Right renal pelvis (tissue), 4 donors: ENCODE measurements at regions not wholly inside any gene's neighbourhood (a gene's known extent, or its start where the extent isn't known, plus 50 kb on each side); places are given as distances from the start of the nearest gene placed in this dataset.

Experiments
- DNase-seq, 4 donors: peaks; one replicate each; pipeline ENCODE4 v3.0.0-alpha.2; 2013; ENCODE audit warnings: low read depth in 4 of 4, low spot score in 3 of 4, missing footprints in 1 of 4

DNA sequence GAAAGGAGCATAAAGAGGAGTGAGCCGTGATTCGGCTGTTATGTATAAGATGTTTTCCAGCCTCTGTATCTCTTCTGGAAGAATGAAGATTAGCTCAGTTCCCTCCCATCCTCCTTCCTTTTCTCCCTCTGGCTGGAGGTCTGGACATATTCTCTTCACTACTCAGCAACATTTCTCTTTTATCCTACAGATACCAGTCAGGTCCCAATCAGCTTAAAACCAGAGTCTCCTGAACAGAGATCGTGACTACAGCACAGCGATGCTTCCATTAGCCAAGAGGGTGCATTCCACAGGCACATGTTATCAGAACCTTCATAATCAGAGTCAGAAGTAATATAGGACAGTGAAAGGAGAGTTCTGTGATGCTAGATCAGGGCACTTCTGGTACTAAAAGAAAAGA lies 133.9 kb upstream of the SOX4 start:
- no peak for DNase-seq

- DNase-seq: no peak
These were observed 131.6 kb upstream of the SOX4 start for GRCh38 chr6:21461844-21462518.

DNA sequence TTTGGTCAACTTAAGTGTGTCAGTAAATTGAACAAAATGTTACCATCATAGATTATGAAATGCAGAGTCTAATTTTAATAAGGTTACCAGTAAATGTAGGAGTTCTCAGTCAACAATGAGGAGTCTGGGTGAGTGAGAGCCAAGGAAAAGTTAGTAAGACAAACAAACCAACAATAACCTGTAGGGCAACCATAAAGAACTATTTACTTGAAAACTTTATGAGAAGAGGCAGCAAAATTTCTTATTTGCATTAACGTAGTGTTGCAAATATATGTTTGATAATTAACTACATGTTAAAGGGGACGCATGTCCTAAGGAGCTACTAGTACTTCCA lies 131.1 kb upstream of the SOX4 start:
- DNase-seq: no peak

GRCh38 chr6:21467091-21467490 lies 126.5 kb upstream of the SOX4 start:
- no peak for DNase-seq

DNA sequence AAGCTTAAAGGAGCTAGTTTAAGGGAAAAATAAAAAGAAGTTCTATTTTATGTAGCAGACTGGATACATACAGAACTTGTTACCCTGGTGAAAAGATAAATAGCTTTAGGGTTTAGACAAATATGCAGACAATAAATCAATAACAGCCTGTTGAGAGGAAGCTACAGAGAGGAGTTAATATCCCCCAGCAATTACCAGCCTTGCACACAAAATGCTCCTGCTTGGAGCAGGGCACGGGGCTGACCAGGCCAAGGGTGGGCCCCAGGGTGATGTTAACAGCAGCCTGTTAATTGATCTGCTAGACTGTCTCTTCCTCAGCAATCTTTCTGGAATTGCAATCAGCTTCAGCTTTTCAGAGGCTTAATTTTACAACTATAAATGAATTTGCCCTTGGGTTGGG lies 125.1 kb upstream of the SOX4 start:
- DNase-seq: no peak

DNA sequence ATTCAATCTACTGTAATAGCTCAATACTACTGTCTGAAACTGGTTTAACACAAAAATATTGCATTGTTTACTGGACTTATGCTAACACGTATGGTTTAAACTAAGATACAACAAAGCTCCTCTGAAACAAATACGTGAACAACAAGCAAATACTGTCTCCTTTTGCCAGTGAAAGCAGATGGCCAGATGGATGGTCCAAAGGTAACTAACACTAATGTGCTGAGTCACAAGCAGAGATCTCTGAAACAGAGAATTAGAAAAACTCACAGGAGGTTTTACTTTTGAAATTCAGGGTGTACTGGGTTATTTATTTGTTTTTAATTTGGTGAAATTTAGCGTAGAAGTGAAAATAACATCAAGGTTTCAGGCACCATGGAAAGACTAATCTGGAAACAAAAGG lies 124.3 kb upstream of the SOX4 start:
- no peak for DNase-seq

DNA sequence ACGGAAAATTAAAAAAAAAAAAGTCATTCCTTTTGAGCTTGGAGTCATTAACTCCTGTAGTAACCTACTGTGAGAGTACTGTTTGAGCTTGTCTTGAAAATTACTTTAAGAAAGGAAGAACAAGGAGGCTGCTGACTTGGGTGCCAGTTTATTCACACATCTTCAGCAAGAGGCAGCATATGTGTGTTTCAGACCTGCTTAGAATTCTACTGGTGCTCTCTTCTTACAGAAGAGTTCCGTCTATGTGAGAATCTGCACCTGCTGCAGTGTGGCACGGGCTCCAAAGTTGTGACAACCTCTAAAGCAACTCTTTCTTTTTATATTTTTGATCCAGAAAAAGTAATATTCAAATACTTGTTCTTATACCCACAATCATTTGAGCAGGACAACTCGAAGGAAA lies 117.4 kb upstream of the SOX4 start:
- DNase-seq: no peak

GRCh38 chr6:21478411-21478810 lies 115.1 kb upstream of the SOX4 start:
- DNase-seq: no peak

DNA sequence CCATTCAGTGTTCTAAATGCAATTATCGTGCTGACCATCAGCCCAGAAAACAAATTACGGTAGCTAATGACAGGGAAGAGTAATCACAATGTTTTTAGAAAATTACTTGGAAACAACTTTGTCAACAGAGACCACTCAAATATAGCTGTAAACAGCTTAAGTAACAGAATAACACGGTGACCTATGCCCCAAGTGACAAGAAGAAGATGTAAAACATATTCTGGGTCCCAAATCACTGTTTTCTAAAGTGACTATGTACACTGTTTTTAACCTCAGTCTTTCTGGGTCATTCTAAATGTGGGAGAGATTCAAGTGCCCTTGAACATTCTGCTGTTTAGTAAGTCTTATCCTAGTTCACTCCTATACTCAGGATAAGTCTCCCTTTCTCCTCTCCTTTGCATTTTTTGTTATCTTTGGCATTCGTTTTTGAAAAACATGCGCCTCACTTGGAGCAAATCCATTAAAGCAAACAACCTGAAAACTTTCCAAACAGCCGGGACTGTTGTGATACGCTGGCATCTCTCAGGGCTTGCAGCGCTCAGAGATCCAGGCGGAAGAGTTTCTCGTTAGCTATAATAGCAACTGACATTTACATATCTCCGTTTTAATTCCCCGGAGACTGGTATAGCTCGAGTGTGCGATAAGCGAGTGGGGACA lies 114.5 kb upstream of the SOX4 start:
- DNase-seq: peak in 1 of 4 donors; percentile 32

DNA sequence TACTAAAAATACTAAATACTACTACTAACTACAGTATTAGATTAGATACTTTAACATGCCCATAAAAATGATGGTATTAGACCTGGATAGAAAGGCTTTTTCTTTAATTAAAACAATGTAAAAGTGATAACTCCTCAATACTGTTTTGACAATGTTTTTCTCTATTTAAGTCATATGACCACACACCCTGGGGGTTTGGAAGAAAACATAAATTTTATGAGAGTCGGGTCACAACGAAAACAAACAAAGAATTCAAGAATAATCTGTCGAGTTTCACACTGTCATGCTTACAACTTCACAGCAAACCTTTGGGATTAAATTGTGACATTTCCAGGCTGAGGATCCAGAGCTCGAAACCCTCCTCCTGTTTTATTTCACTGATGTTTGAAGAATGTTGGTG lies 107.4 kb upstream of the SOX4 start:
- DNase-seq: no peak

DNA sequence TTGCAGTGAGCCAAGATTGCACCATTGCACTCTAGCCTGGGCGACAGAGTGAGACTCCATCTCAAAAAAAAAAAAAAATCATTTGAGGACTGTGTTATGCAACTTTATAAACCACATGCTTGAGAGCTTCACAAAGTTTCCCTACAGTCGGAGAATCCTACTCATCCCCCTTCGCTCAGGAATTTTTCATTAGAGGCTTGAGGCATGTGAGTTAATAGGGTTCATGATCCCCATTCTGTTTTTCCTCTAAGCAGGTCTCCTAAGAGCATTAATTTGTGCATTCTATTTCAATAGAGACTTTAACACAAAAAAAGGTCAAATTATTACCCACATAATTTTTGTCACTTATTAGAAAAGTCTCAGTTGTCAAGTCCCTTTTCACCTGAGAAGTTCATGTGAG lies 103.7 kb upstream of the SOX4 start:
- no peak for DNase-seq

DNA sequence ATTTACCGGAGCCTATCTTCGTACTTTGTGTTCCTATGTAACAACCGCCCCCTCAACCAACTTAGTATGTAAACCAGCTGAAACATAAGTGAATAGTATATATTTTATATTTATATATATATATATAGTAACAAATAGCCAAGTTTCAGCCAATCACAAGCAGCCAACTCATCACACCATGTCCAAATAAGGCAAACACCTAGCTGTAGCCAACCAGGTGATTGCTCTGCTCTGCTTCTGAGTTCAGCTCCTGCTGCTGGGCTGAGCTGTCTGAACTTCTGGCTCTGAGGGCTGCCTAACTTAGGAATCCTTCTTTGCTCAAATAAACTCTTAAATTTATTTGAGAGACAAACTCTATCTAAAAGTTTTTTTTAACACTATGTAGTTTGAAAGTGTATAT lies 101.6 kb upstream of the SOX4 start:
- DNase-seq: no peak

GRCh38 chr6:21494505-21494904 lies 99.0 kb upstream of the SOX4 start:
- DNase-seq: no peak

GRCh38 chr6:21496196-21496595 lies 97.4 kb upstream of the SOX4 start:
- DNase-seq: no peak

GRCh38 chr6:21496706-21497105 lies 96.8 kb upstream of the SOX4 start:
- DNase-seq: no peak

DNA sequence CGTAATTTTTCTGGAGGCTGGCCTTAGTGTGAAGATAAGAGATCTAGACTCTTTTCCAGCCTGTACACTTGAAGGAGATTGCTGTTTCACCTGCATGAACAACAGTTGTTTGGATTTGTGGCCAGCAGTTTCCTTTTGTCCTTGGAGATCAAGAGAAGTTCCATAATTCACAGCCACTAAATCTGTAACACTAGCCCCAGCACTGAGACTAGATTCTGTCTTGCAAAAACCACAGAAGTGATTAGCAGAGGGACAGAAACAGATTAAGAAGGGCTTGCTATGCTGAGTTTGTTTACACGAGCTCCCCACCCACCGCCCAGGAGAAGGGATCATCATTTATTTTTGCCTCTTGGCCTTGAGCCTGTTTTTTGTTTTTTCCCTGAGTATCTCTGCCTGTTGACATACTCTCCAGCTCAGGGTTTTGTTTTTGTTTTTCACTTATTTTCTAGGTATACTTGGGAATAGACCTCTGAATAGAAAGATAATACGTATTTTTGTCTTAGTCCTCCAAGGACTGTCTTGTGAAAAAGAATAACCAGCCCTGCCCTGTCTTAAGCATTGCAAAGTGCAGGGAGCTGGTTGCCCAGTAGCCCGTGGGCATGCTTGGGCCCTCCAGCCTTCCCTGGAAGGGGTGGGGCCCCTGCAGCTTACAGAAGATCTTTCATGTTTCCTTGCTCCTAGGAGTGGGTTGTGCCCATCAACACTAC lies 93.1 kb upstream of the SOX4 start:
- no peak for DNase-seq

DNA sequence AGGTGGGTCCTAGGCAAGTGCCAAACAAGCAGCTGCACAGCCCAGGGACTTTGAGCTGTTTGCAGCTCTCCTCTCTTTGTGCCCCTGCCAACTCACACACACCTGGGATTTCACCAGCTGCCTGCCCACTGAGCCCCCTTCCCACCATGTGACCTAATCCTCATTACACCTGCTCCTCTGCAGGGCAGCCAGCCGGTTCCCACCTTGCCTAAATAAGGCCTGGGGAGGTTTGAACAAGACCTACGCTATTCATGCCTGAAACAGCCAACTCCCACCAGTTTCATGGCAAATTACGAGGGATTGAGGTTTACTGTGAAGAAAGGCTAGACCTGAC lies 92.6 kb upstream of the SOX4 start:
- no peak for DNase-seq

DNA sequence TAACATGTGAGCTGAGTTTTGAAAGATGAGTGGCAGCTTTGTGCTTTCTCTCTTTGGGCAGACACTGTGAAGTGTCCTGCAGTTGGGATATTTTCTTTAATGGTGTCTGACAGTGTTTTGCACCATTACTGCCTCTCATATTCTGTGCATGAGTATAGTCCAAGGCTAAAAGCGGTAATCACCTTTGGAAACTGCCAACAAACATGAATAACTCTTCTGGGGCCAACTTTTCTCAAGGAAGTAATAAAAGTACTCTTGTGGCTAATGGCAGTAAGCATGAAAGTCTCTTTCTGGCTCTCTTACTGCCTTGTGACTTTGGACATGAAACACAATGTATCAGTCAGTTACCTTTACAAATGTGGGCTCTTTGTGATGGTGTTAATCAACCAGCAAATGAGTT lies 91.7 kb upstream of the SOX4 start:
- no peak for DNase-seq

- DNase-seq: no peak
These were observed 90.9 kb upstream of the SOX4 start for GRCh38 chr6:21502682-21503081.

DNA sequence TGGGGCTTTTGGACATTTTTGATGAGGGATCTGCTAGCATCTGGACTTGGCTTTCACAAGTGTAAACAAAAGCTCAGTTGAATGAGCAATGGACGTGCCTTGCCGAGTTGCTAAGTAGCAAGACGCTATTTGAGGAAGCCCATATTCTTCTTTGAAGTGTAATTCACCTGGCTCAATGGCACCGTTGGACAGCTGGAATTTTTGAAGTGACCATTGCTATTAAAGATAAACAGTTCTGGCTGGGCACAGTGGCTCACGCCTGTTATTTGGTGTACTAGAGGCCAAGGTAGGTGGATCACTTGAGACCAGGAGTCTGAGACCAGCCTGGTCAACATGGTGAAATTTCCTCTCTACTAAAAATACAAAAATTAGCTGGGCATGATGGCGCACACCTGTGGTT lies 88.8 kb upstream of the SOX4 start:
- DNase-seq: no peak

DNA sequence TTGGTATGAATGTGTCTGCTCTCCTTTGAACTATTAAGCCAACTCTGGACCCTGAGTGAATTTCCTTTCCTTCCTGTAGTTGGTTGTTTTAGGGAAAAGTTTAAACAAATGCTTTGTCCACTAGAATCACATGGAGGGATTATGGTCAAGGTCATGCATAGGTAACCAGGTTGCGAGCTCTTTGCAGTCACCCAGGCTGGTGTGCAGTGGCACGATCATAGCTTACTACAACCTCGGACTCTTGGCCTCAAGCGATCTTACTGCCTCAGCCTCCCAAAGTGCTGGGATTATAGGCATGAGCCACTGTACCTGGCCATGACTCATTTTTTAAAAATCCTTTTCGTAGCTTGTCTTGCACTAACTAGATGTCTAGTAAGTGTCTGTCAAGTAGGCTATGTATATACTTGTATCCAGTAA lies 88.0 kb upstream of the SOX4 start:
- no peak for DNase-seq

- DNase-seq: no peak
These were observed 87.4 kb upstream of the SOX4 start for GRCh38 chr6:21506126-21506525.
